OCI-LY7 (cell line): ENCODE measurements at regions not wholly inside any gene's neighbourhood (a gene's known extent, or its start where the extent isn't known, plus 50 kb on each side); places are given as distances from the start of the nearest gene placed in this dataset.

Experiments used
- CTCF ChIP-seq: fragments of 200-600 bp; sonication (generic); conservative IDR thresholded peaks from 2 replicates; pipeline ENCODE4 v1.5.1; 2014; ENCODE audit warnings: mild to moderate bottlenecking, antibody characterized with exemption, low read length, moderate library complexity, mixed read lengths
- EZH2phosphoT487 ChIP-seq: fragments of 200-600 bp; sonication (generic); IDR thresholded peaks from 2 replicates; pipeline ENCODE4 v1.6.1; 2018; ENCODE audit warnings: low read depth, borderline replicate concordance, mild to moderate bottlenecking, mixed run types, antibody characterized with exemption, low read length, moderate library complexity, mixed read lengths

- TF ChIP-seq CTCF, result no peak
- no peak for TF ChIP-seq EZH2phosphoT487
These were observed 93.4 kb upstream of the SHOX start for GRCh38 chrX:537151-537550.
